GM10266 (cell line): ENCODE measurements at regions not wholly inside any gene's neighbourhood (a gene's known extent, or its start where the extent isn't known, plus 50 kb on each side); places are given as distances from the start of the nearest gene placed in this dataset.

ENCODE experiments used
- DNase-seq: peaks from one replicate; pipeline ENCODE4 v3.0.0; 2012; ENCODE audit errors: extremely low spot score
- CTCF ChIP-seq: IDR thresholded peaks from 2 replicates; pipeline ENCODE4 v1.5.1; 2012; ENCODE audit warnings: mild to moderate bottlenecking, low read depth; ENCODE audit not compliant: control insufficient read depth, insufficient read depth; ENCODE audit errors: missing control alignments

- no peak for TF ChIP-seq CTCF
- DNase-seq, result no peak
Observed at GRCh38 chr2:66041902-66042657, 392.8 kb upstream of the MEIS1 start.

- TF ChIP-seq CTCF, result no peak
Observed at GRCh38 chr2:66036948-66037347, 398.0 kb upstream of the MEIS1 start.

GRCh38 chr2:66034467-66034866 lies 400.5 kb upstream of the MEIS1 start:
- no peak for TF ChIP-seq CTCF
- no peak for DNase-seq

More at GRCh38 chr2:66036948-66037347, 398.0 kb upstream of the MEIS1 start:
- no peak for DNase-seq

DNA sequence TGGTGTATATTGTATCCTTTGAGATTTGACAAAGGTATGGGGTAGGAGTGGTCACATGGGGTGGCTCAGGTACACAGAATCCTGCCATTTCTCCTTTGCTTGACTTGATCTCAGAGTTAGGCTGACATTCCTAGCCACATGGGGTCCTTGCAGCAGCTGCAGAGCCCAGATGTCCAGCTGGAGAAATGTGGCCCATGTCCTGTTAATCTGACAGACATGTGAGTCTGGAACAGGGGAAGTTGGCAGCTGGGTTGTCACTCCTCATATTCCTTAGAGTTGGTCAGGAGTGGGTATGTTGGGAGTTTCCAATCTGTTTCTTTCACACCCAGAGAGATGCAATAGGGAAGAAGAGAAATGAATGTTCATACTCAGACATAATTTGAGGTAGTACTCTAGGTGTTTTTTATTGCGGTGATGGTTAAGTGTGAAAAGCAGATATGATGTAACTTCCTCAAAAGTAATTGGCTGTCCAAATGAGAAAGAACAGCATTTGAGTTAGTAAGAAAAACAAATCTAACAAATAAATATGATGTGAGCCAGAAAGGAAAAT lies 402.6 kb upstream of the MEIS1 start:
- no peak for TF ChIP-seq CTCF
- DNase-seq, result no peak

DNA sequence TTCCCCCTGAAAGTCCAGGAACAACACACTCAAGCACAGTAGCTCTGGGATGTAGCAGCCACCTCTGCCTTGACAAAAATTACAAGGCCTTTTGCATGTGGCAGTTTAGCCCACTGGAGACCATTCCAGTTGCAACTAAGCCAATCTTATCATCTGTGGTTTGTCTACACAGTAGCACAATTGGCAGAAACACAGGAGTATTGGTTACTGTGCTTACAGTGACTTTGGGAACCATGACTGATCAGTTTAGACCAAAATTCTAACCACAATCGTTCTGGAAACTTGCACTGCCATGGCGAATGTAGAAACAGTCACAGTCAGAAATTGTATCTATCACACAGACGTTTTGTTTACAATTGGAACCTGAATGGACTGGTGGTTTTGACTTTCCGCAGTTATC lies 403.7 kb upstream of the MEIS1 start:
- TF ChIP-seq CTCF, result no peak
- no peak for DNase-seq

DNA sequence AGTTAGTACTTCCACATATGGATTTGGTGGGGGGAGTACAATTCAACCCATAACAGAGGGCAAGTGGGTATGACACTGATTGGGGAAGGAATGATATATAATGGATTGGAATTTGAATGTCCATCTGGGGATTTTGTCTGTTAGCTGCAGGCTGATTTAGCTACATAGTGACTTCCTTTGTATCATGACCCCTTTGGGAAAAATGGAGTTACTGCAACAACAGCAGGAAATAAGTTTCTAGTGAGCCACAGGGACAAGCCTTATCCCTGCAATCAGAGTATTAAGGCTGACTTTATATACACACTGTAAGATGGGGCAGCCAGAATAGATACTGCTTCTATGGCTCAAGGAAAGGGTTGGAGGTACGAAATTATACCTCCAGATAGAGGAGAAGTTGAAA lies 404.4 kb upstream of the MEIS1 start:
- no peak for DNase-seq
- TF ChIP-seq CTCF, result no peak

- no peak for DNase-seq
- no peak for TF ChIP-seq CTCF
Observed at GRCh38 chr2:66024391-66024790, 410.5 kb upstream of the MEIS1 start.
